ENCODE measurements at regions not wholly inside any gene's neighbourhood (a gene's known extent, or its start where the extent isn't known, plus 50 kb on each side); places are given as distances from the start of the nearest gene placed in this dataset.

DNA sequence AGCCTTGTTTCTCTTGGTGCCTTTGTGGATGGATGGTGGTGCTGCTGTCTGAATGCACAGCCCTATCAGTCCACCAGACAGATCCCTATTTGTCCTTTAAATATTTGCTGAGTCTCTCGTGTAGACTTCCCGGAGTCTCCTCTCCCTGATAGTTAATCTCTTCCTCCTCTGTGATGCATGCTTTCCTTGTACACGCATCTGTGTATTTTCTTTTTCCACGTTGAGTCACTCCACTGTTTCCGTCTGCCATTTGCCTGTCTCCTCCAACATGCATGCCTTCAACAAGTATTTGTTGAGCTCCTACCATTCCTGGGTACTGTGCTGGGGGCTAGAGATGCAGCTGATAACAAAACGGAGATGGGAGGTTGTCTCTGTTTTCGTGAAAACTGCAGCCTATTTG, 282.6 kb downstream of the HAPSTR1 start:
- H3K4me1 ChIP-seq (ENCODE audit: control insufficient read depth in 4 of 4, insufficient read depth in 4 of 4, low read length in 3 of 4) = no peaks in the 10 kb centered on the region
- no peak overlapping the region for H3K4me3 ChIP-seq (ENCODE audit: low read depth in 1 of 3, low read length in 3 of 3)
- WGBS = 55% methylated on average over 7 of the region's 7 CpGs
- no peaks in the 10 kb centered on the region for H3K27me3 ChIP-seq (ENCODE audit: control insufficient read depth in 4 of 4, insufficient read depth in 4 of 4, low read length in 3 of 4)
- TF ChIP-seq HNF4A (conservative IDR thresholded peaks at IDR 0.05) = no peak
- no peak for TF ChIP-seq JUND (IDR thresholded peaks at IDR 0.05)
- TF ChIP-seq, protein P1, sequence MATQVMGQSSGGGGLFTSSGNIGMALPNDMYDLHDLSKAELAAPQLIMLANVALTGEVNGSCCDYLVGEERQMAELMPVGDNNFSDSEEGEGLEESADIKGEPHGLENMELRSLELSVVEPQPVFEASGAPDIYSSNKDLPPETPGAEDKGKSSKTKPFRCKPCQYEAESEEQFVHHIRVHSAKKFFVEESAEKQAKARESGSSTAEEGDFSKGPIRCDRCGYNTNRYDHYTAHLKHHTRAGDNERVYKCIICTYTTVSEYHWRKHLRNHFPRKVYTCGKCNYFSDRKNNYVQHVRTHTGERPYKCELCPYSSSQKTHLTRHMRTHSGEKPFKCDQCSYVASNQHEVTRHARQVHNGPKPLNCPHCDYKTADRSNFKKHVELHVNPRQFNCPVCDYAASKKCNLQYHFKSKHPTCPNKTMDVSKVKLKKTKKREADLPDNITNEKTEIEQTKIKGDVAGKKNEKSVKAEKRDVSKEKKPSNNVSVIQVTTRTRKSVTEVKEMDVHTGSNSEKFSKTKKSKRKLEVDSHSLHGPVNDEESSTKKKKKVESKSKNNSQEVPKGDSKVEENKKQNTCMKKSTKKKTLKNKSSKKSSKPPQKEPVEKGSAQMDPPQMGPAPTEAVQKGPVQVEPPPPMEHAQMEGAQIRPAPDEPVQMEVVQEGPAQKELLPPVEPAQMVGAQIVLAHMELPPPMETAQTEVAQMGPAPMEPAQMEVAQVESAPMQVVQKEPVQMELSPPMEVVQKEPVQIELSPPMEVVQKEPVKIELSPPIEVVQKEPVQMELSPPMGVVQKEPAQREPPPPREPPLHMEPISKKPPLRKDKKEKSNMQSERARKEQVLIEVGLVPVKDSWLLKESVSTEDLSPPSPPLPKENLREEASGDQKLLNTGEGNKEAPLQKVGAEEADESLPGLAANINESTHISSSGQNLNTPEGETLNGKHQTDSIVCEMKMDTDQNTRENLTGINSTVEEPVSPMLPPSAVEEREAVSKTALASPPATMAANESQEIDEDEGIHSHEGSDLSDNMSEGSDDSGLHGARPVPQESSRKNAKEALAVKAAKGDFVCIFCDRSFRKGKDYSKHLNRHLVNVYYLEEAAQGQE (IDR thresholded peaks at IDR 0.05) = no peak
- TF ChIP-seq, protein P2, sequence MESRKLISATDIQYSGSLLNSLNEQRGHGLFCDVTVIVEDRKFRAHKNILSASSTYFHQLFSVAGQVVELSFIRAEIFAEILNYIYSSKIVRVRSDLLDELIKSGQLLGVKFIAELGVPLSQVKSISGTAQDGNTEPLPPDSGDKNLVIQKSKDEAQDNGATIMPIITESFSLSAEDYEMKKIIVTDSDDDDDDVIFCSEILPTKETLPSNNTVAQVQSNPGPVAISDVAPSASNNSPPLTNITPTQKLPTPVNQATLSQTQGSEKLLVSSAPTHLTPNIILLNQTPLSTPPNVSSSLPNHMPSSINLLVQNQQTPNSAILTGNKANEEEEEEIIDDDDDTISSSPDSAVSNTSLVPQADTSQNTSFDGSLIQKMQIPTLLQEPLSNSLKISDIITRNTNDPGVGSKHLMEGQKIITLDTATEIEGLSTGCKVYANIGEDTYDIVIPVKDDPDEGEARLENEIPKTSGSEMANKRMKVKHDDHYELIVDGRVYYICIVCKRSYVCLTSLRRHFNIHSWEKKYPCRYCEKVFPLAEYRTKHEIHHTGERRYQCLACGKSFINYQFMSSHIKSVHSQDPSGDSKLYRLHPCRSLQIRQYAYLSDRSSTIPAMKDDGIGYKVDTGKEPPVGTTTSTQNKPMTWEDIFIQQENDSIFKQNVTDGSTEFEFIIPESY (IDR thresholded peaks at IDR 0.05) = no peak
- no peak for TF ChIP-seq FOXA2 (IDR thresholded peaks at IDR 0.05)
- TF ChIP-seq SP1 (IDR thresholded peaks at IDR 0.05) = no peak
- no peak for TF ChIP-seq RXRA (IDR thresholded peaks at IDR 0.05)
- no peak for TF ChIP-seq TAF1 (conservative IDR thresholded peaks at IDR 0.05)
- no peak for TF ChIP-seq GABPA (IDR thresholded peaks at IDR 0.05 in 1 of 2, conservative IDR thresholded peaks at IDR 0.05 in 1 of 2)
- TF ChIP-seq, protein P3, sequence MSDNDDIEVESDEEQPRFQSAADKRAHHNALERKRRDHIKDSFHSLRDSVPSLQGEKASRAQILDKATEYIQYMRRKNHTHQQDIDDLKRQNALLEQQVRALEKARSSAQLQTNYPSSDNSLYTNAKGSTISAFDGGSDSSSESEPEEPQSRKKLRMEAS (IDR thresholded peaks at IDR 0.05) = no peak
- TF ChIP-seq NR2F2 (IDR thresholded peaks at IDR 0.05) = no peak
- TF ChIP-seq, protein P4, sequence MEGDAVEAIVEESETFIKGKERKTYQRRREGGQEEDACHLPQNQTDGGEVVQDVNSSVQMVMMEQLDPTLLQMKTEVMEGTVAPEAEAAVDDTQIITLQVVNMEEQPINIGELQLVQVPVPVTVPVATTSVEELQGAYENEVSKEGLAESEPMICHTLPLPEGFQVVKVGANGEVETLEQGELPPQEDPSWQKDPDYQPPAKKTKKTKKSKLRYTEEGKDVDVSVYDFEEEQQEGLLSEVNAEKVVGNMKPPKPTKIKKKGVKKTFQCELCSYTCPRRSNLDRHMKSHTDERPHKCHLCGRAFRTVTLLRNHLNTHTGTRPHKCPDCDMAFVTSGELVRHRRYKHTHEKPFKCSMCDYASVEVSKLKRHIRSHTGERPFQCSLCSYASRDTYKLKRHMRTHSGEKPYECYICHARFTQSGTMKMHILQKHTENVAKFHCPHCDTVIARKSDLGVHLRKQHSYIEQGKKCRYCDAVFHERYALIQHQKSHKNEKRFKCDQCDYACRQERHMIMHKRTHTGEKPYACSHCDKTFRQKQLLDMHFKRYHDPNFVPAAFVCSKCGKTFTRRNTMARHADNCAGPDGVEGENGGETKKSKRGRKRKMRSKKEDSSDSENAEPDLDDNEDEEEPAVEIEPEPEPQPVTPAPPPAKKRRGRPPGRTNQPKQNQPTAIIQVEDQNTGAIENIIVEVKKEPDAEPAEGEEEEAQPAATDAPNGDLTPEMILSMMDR (IDR thresholded peaks at IDR 0.05; ENCODE audit: low read depth, low read length, missing input control) = no peak
- no peak overlapping the region for H3K27ac ChIP-seq (ENCODE audit: low read depth in 1 of 2, low read length in 2 of 2)
- H3K9ac ChIP-seq (ENCODE audit: low read depth in 1 of 2, low read length in 2 of 2) = no peak overlapping the region
- no peak for DNase-seq (ENCODE audit: low spot score)
- H3K36me3 ChIP-seq (ENCODE audit: control insufficient read depth in 4 of 4, insufficient read depth in 3 of 4, low read depth in 1 of 4, low read length in 3 of 4) = no peaks in the 10 kb centered on the region
- no peaks in the 10 kb centered on the region for H3K9me3 ChIP-seq (ENCODE audit: control insufficient read depth in 4 of 4, low read length in 3 of 4)

DNA sequence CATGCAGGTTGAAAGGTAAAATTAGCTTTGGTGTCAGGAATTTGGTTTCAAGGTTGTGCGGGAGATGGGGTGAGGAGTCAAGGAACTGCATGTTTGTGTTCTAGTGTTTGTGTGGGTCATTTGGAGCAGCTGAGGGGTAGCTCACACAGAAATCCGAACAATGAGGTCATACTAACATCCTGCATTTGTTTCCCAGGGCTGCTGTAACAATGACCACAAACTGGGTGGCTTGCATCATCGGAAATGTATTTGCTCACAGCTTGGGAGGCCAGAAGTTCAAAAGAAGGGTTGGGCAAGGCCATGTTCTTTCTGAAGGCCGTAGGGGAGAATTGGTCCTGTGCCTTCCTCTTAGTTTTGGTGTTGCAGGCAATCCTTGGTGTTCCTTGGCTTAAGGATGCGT, 287.4 kb downstream of the HAPSTR1 start:
- H3K4me3 ChIP-seq (ENCODE audit: low read depth in 1 of 3, low read length in 3 of 3) = no peak overlapping the region
- DNase-seq (ENCODE audit: low spot score) = no peak
- H3K27ac ChIP-seq (ENCODE audit: low read depth in 1 of 2, low read length in 2 of 2) = peak overlapping the region in 1 of 2 donors; percentile 13
- no peaks in the 10 kb centered on the region for H3K4me1 ChIP-seq (ENCODE audit: control insufficient read depth in 4 of 4, insufficient read depth in 4 of 4, low read length in 3 of 4)
- no peak overlapping the region for H3K9ac ChIP-seq (ENCODE audit: low read depth in 1 of 2, low read length in 2 of 2)
- WGBS = 51% methylated on average over 5 of the region's 5 CpGs
- no peaks in the 10 kb centered on the region for H3K36me3 ChIP-seq (ENCODE audit: control insufficient read depth in 4 of 4, insufficient read depth in 3 of 4, low read depth in 1 of 4, low read length in 3 of 4)
- H3K27me3 ChIP-seq (ENCODE audit: control insufficient read depth in 4 of 4, insufficient read depth in 4 of 4, low read length in 3 of 4) = no peaks in the 10 kb centered on the region
- H3K9me3 ChIP-seq (ENCODE audit: control insufficient read depth in 4 of 4, low read length in 3 of 4) = no peaks in the 10 kb centered on the region
- TF ChIP-seq JUND (IDR thresholded peaks at IDR 0.05) (peak in 1 of 2 donors; percentile 24), HNF4A (conservative IDR thresholded peaks at IDR 0.05) (peak; percentile 28 to 35), RAD21 (IDR thresholded peaks at IDR 0.05) (peak in 1 of 2 donors; percentile 22), FOXA2 (IDR thresholded peaks at IDR 0.05) (no peak), FOXA1 (IDR thresholded peaks at IDR 0.05) (no peak), RXRA (IDR thresholded peaks at IDR 0.05) (peak; percentile 46 to 60), NR2F2 (IDR thresholded peaks at IDR 0.05) (no peak), SP1 (IDR thresholded peaks at IDR 0.05) (no peak)
- TF ChIP-seq, protein P2 (IDR thresholded peaks at IDR 0.05) = no peak
- TF ChIP-seq, protein P5, sequence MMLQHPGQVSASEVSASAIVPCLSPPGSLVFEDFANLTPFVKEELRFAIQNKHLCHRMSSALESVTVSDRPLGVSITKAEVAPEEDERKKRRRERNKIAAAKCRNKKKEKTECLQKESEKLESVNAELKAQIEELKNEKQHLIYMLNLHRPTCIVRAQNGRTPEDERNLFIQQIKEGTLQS (IDR thresholded peaks at IDR 0.05) = peak; percentile 81
- TF ChIP-seq, protein P4 (IDR thresholded peaks at IDR 0.05; ENCODE audit: low read depth, low read length, missing input control) = no peak
- TF ChIP-seq, protein P3 (IDR thresholded peaks at IDR 0.05) = no peak

Measured in liver (tissue), 8 donors.